ENCODE measurements at regions not wholly inside any gene's neighbourhood (a gene's known extent, or its start where the extent isn't known, plus 50 kb on each side); places are given as distances from the start of the nearest gene placed in this dataset.

- no peak overlapping the region for H3K4me3 Mint-ChIP-seq
- TF ChIP-seq EZH2 (IDR thresholded peaks at IDR 0.05; ENCODE audit: low read depth, unreplicated experiment) (no peak), NANOG (IDR thresholded peaks at IDR 0.05; ENCODE audit: borderline replicate concordance) (no peak), JUNB (IDR thresholded peaks at IDR 0.05; ENCODE audit: unreplicated experiment) (no peak), ZNF114 (CRISPR knock-in tag; IDR thresholded peaks at IDR 0.05) (no peak), REST (IDR thresholded peaks at IDR 0.05; ENCODE audit: unreplicated experiment) (no peak), POLR2AphosphoS5 (IDR thresholded peaks at IDR 0.05; ENCODE audit: low read depth) (no peak), EZH2phosphoT487 (IDR thresholded peaks at IDR 0.05; ENCODE audit: unreplicated experiment) (no peak), STAT1 (IDR thresholded peaks at IDR 0.05; ENCODE audit: unreplicated experiment) (no peak)
- peaks cover 4% of the 10 kb centered on the region for H3K27me3 Mint-ChIP-seq (ENCODE audit: insufficient read depth, low read depth, poor library complexity)
- no peak overlapping the region for H3K4me2 ChIP-seq
- DNase-seq (ENCODE audit: low spot score) (no peak), ATAC-seq (no peak)
- no peaks in the 10 kb centered on the region for H3F3A ChIP-seq (replicated peaks; ENCODE audit: low read depth)
- H3K36me3 Mint-ChIP-seq (ENCODE audit: low read depth): no peaks in the 10 kb centered on the region; the same call in 2 of the 3 replicates
- no peaks in the 10 kb centered on the region for H3K79me2 ChIP-seq (replicated peaks; ENCODE audit: insufficient read depth)
- no peaks in the 10 kb centered on the region for H4K20me1 ChIP-seq (replicated peaks; ENCODE audit: insufficient read depth)
- no peak overlapping the region for H2AFZ ChIP-seq
- H3K4me1 ChIP-seq (ENCODE audit: insufficient read depth): no peaks in the 10 kb centered on the region
- no peaks in the 10 kb centered on the region for H3K27me3 ChIP-seq (ENCODE audit: insufficient read depth)
- H3K9me3 Mint-ChIP-seq: peaks cover 14% of the 10 kb centered on the region
- H3K4me1 Mint-ChIP-seq: no peaks in the 10 kb centered on the region
- no peak overlapping the region for H3K4me3 ChIP-seq
- no peaks in the 10 kb centered on the region for H3K36me3 ChIP-seq (ENCODE audit: insufficient read depth)
- H3K9me2 ChIP-seq (ENCODE audit: insufficient read depth): peaks cover 8% of the 10 kb centered on the region
- H3K27ac ChIP-seq (ENCODE audit: low read depth): no peak overlapping the region
- no peak overlapping the region for H3K27ac Mint-ChIP-seq
Observed at GRCh38 chr13:109954441-109954840, 168.1 kb upstream of the IRS2 start.

GRCh38 chr13:109951491-109951890 lies 165.1 kb upstream of the IRS2 start:
- Histone ChIP-seq H3K4me2 (no peak overlapping the region), H3K4me1 (ENCODE audit: insufficient read depth) (no peaks in the 10 kb centered on the region), H3K4me3 (no peak overlapping the region), H3K9me2 (ENCODE audit: insufficient read depth) (peaks cover 17% of the 10 kb centered on the region; the same call in 1 of the 2 replicates), H3K27ac (ENCODE audit: low read depth) (no peak overlapping the region), H2AFZ (no peak overlapping the region), H4K20me1 (replicated peaks; ENCODE audit: insufficient read depth) (no peaks in the 10 kb centered on the region), H3K27me3 (ENCODE audit: insufficient read depth) (no peaks in the 10 kb centered on the region), H3K79me2 (replicated peaks; ENCODE audit: insufficient read depth) (no peaks in the 10 kb centered on the region), H3K36me3 (ENCODE audit: insufficient read depth) (no peaks in the 10 kb centered on the region), H3F3A (replicated peaks; ENCODE audit: low read depth) (no peaks in the 10 kb centered on the region)
- no peaks in the 10 kb centered on the region; the same call in 1 of the 3 replicates for H3K9me3 Mint-ChIP-seq
- DNase-seq (ENCODE audit: low spot score) (no peak), ATAC-seq (no peak)
- TF ChIP-seq POLR2AphosphoS5 (IDR thresholded peaks at IDR 0.05; ENCODE audit: low read depth): no peak
- TF ChIP-seq CREB1 (CRISPR knock-in tag; IDR thresholded peaks at IDR 0.05; ENCODE audit: low read depth): no peak
- TF ChIP-seq JUNB (IDR thresholded peaks at IDR 0.05; ENCODE audit: unreplicated experiment): no peak
- TF ChIP-seq STAT1 (IDR thresholded peaks at IDR 0.05; ENCODE audit: unreplicated experiment): no peak
- TF ChIP-seq NANOG (IDR thresholded peaks at IDR 0.05; ENCODE audit: borderline replicate concordance): no peak
- H3K36me3 Mint-ChIP-seq (ENCODE audit: low read depth): no peaks in the 10 kb centered on the region
- H3K4me1 Mint-ChIP-seq: no peaks in the 10 kb centered on the region
- peaks cover 4% of the 10 kb centered on the region for H3K27me3 Mint-ChIP-seq (ENCODE audit: insufficient read depth, low read depth, poor library complexity)
- no peak overlapping the region for H3K4me3 Mint-ChIP-seq
- H3K27ac Mint-ChIP-seq: no peak overlapping the region
